NCI-H460 (cell line): ENCODE measurements at regions not wholly inside any gene's neighbourhood (a gene's known extent, or its start where the extent isn't known, plus 50 kb on each side); places are given as distances from the start of the nearest gene placed in this dataset.
"Not testable (repeated sequence)": the region's sequence is repeated elsewhere in the genome, so short reads cannot be mapped to it uniquely, and the experiment has no call there.

Experiments
- DNase-seq: peaks from one replicate; pipeline ENCODE4 v3.0.0-alpha.2; 2016; ENCODE audit warnings: low read depth; ENCODE audit errors: extremely low read depth

GRCh38 chr9:626114-626513, 215.4 kb upstream of the DMRT1 start:
- DNase-seq: not testable (repeated sequence)

- DNase-seq: no peak
These were observed 214.9 kb upstream of the DMRT1 start for GRCh38 chr9:626596-626995.

GRCh38 chr9:627336-627970, 214.0 kb upstream of the DMRT1 start:
- no peak for DNase-seq

- DNase-seq: no peak
These were observed 212.4 kb upstream of the DMRT1 start for GRCh38 chr9:629146-629545.

GRCh38 chr9:630817-631216, 210.7 kb upstream of the DMRT1 start:
- no peak for DNase-seq

GRCh38 chr9:631596-631995, 209.9 kb upstream of the DMRT1 start:
- no peak for DNase-seq

GRCh38 chr9:633461-633860, 208.0 kb upstream of the DMRT1 start:
- no peak for DNase-seq

GRCh38 chr9:636931-637591, 204.4 kb upstream of the DMRT1 start:
- DNase-seq: no peak

- DNase-seq: no peak
These were observed 203.3 kb upstream of the DMRT1 start for GRCh38 chr9:638152-638551.

- DNase-seq: no peak
These were observed 199.5 kb upstream of the DMRT1 start for GRCh38 chr9:642014-642413.

GRCh38 chr9:643966-644365, 197.5 kb upstream of the DMRT1 start:
- DNase-seq: no peak

- DNase-seq: no peak
These were observed 194.0 kb upstream of the DMRT1 start for GRCh38 chr9:647522-647921.

GRCh38 chr9:649128-650074, 192.1 kb upstream of the DMRT1 start:
- DNase-seq: no peak

GRCh38 chr9:650362-650761, 191.1 kb upstream of the DMRT1 start:
- no peak for DNase-seq

- DNase-seq: no peak
These were observed 190.1 kb upstream of the DMRT1 start for GRCh38 chr9:651371-651770.

- no peak for DNase-seq
These were observed 188.6 kb upstream of the DMRT1 start for GRCh38 chr9:652914-653313.

- DNase-seq: no peak
These were observed 188.1 kb upstream of the DMRT1 start for GRCh38 chr9:653421-653820.

- no peak for DNase-seq
These were observed 187.6 kb upstream of the DMRT1 start for GRCh38 chr9:653856-654387.

GRCh38 chr9:655875-656274, 185.6 kb upstream of the DMRT1 start:
- no peak for DNase-seq

GRCh38 chr9:656926-657568, 184.4 kb upstream of the DMRT1 start:
- no peak for DNase-seq

- no peak for DNase-seq
These were observed 182.2 kb upstream of the DMRT1 start for GRCh38 chr9:659286-659685.
